B cell (primary cell): ENCODE measurements at regions not wholly inside any gene's neighbourhood (a gene's known extent, or its start where the extent isn't known, plus 50 kb on each side); places are given as distances from the start of the nearest gene placed in this dataset.

Source experiments
- CTCF ChIP-seq: fragments of 200-600 bp; IDR thresholded peaks from one replicate; pipeline ENCODE4 v1.8.0; 2022; ENCODE audit warnings: antibody characterized with exemption, mild to moderate bottlenecking
- EZH2 ChIP-seq: IDR thresholded peaks from 2 replicates; pipeline ENCODE4 v1.6.1; 2012; ENCODE audit warnings: borderline replicate concordance, low read depth, mild to moderate bottlenecking, moderate library complexity, low read length; ENCODE audit not compliant: insufficient read depth, poor library complexity, severe bottlenecking

DNA sequence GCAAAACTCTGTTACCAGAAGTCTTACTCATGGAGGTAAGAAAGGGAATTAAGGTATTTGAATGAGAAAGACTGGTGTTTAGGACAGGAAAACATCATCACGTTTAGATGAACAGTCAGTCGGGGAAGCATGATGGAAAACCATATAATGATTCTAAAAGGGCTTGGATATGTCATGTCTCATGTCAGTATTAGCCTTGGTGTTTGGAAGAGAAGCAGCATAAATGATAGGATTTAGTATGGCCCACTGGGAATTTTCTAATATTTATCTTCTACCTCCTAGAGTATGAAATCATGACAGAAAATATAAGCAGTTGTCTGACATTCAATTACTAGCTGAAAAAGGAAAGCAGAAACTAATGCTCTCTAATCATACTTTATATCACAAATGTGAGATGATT, 1643.6 kb upstream of the CELF4 start:
- no peak for TF ChIP-seq CTCF
- no peak for TF ChIP-seq EZH2
